Kidney epithelial cell (primary cell): ENCODE measurements at regions not wholly inside any gene's neighbourhood (a gene's known extent, or its start where the extent isn't known, plus 50 kb on each side); places are given as distances from the start of the nearest gene placed in this dataset.

ENCODE experiments used
- DNase-seq: peaks from one replicate; pipeline ENCODE4 v3.0.0-alpha.2; 2010; ENCODE audit warnings: low read depth
- H3K27me3 ChIP-seq: 2 replicates; pipeline ENCODE4 v1.6.0; 2011; ENCODE audit warnings: low read length; ENCODE audit not compliant: control insufficient read depth, insufficient read depth
- H3K36me3 ChIP-seq: 2 replicates; pipeline ENCODE4 v1.5.1; 2011; ENCODE audit warnings: low read length; ENCODE audit not compliant: control insufficient read depth, insufficient read depth
- H3K4me3 ChIP-seq: 2 replicates; pipeline ENCODE4 v1.5.1; 2011; ENCODE audit warnings: low read depth, mild to moderate bottlenecking, control low read depth, low read length
- TF ChIP-seq, protein P1 (sequence below): IDR thresholded peaks from 2 replicates; pipeline ENCODE4 v1.5.1; 2011; ENCODE audit warnings: mild to moderate bottlenecking, moderate library complexity, low read length, control low read depth, inconsistent platforms; ENCODE audit not compliant: insufficient read depth, poor library complexity, severe bottlenecking

DNA sequence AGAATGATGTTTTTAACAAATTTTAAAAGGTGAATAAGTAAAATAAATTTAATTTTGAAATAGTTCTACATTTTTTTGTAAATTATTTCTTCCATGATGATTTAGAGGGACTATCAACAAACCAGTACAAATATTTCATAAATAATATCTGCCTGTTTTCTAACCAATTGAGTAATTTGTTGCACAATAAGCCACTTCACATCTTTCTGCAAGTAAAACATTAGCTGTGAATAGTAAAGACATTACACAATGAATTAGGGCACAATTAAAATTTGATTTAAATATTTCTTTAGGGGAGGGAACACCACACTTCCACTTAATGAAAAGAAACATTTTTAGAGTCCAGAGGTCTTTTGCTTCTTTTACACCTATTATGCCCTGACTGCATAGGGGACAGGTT, 118.4 kb upstream of the PTPRK start:
- Histone ChIP-seq H3K36me3 (no peaks in the 10 kb centered on the region), H3K4me3 (no peak overlapping the region), H3K27me3 (no peaks in the 10 kb centered on the region)
- TF ChIP-seq, protein P1, sequence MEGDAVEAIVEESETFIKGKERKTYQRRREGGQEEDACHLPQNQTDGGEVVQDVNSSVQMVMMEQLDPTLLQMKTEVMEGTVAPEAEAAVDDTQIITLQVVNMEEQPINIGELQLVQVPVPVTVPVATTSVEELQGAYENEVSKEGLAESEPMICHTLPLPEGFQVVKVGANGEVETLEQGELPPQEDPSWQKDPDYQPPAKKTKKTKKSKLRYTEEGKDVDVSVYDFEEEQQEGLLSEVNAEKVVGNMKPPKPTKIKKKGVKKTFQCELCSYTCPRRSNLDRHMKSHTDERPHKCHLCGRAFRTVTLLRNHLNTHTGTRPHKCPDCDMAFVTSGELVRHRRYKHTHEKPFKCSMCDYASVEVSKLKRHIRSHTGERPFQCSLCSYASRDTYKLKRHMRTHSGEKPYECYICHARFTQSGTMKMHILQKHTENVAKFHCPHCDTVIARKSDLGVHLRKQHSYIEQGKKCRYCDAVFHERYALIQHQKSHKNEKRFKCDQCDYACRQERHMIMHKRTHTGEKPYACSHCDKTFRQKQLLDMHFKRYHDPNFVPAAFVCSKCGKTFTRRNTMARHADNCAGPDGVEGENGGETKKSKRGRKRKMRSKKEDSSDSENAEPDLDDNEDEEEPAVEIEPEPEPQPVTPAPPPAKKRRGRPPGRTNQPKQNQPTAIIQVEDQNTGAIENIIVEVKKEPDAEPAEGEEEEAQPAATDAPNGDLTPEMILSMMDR, result no peak
- no peak for DNase-seq

DNA sequence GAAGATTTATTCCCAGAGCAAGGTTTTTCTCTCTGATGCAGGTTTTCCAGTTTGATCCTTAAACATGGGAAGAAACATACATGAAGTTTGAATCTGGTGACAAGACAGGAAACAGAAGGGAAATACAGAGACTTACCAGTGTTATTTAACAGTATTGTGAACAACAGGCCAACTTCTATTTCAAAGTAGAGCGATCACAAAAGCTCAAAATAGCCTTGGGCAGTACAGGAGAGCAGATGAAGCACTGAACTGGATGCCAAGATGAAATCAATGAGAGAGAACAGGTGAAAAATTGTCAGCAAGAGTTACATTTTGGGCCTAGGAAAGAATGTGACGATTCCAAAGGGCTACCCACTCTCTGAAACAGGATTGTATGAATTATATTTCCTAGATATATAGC, 114.8 kb upstream of the PTPRK start:
- Histone ChIP-seq H3K4me3 (no peak overlapping the region), H3K27me3 (no peaks in the 10 kb centered on the region), H3K36me3 (no peaks in the 10 kb centered on the region)
- DNase-seq, result no peak
- TF ChIP-seq, protein P1, result no peak

DNA sequence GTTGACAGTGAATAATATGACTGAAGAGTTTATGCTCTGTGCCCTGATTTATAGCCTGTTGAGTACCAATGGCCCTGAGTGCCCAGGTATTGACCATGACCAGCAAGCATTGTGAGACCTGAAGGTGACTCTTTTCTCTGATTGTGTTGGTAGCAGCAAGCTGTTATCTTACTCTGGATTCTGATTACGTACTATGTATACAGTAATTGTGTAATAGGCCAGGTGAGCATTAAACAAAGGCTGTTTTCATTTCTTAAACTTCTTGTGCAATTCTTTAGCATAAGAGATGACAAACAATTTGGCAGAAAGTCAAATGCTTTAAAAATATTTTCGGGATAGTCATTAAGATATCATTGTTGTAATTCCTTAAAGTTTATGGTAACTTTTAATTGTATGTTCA, 111.7 kb upstream of the PTPRK start:
- no peak for DNase-seq
- TF ChIP-seq, protein P1, result no peak
- H3K4me3 ChIP-seq, result no peak overlapping the region
- H3K36me3 ChIP-seq, result no peaks in the 10 kb centered on the region
- H3K27me3 ChIP-seq, result no peaks in the 10 kb centered on the region

DNA sequence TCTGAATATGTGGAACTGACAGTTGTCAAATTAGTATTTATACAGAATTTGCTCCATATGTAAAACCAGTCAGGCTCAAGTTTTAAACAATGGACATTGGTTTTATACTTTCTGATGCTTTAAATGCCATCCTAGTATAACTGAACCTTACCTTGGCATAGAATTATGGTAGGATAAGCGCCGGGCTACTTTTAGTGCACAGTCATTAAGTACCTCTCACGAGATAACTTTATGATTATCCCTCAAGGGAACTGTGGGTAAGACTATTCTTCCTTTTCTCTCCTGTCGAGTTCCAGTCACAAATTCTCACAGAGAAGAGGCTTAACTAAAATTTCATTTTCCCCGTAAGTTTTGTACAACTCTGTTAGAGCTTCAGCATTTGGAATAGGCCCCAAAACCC, 110.6 kb upstream of the PTPRK start:
- Histone ChIP-seq H3K4me3 (no peak overlapping the region), H3K27me3 (no peaks in the 10 kb centered on the region), H3K36me3 (no peaks in the 10 kb centered on the region)
- no peak for DNase-seq
- TF ChIP-seq, protein P1, result no peak

DNA sequence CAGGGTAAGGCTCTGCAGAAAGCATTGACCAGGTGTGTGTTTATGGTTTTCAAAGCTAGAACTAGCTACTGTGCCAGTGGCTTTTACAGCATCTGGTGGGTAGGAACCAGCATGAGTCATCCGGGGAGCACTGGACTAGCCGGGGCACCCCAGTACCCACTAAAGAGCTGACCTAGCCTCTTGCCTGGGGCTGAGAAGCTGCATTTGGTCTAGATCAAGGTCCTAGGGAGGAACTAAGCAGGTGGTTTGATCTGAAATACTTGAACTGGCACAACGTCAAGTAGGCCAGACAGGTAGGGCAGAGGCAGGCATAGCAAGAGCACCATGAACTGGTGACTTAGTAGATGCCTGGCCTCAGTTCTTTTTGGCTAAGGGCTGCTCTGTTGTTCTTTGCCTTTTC, 109.8 kb upstream of the PTPRK start:
- H3K4me3 ChIP-seq, result no peak overlapping the region
- no peak for DNase-seq

DNA sequence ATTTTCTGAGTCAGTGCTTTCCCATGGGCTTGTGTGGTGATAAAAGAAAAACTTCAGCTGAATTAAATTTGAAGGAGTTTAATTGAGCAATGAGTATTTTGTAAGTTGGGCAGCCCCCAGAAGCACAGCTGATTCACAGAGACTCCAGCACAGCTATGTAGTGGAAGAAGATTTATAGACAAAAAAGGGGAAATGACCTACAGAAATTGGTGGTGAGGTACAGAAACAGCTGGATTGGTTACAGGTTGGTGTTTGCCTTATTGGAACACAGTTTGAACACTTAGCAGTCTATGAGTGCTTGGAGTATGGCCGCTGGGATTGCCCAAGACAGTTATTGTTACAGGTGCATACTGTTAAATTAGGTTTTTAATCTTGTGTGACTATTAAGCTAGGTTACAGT, 96.9 kb upstream of the PTPRK start:
- DNase-seq, result no peak
- no peak overlapping the region for H3K4me3 ChIP-seq
- TF ChIP-seq, protein P1, result no peak
- no peaks in the 10 kb centered on the region for H3K36me3 ChIP-seq
- H3K27me3 ChIP-seq, result no peaks in the 10 kb centered on the region

More for the DNA sequence above, 109.8 kb upstream of the PTPRK start:
- Histone ChIP-seq H3K36me3 (no peaks in the 10 kb centered on the region), H3K27me3 (no peaks in the 10 kb centered on the region)
- TF ChIP-seq, protein P1, result no peak
